ENCODE measurements at regions not wholly inside any gene's neighbourhood (a gene's known extent, or its start where the extent isn't known, plus 50 kb on each side); places are given as distances from the start of the nearest gene placed in this dataset.

DNA sequence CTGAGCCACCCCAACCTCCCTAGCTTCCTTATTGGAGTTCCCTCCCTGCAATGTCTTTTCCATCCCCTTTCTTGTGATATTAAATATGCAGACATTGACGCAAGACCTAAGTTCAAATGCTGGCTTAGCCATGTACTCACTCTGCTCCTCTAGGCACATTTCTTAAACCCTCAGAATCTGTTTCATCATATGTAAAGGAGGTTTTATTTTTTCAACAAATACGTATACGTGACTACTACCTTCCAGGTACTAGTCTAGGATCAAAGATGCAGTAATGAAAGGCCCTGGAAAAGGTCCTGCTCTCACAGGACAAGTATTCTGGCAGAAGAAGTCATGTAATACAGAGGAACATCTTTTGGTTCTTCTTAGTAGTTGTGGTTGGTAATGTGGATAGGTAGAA is 98.6 kb downstream of the SIPA1L2 start:
- TF ChIP-seq CTCF (IDR thresholded peaks at IDR 0.05; ENCODE audit: low read length) (no peak), EZH2phosphoT487 (IDR thresholded peaks at IDR 0.05; ENCODE audit: low read length) (no peak)
